ENCODE measurements at regions not wholly inside any gene's neighbourhood (a gene's known extent, or its start where the extent isn't known, plus 50 kb on each side); places are given as distances from the start of the nearest gene placed in this dataset.

DNA sequence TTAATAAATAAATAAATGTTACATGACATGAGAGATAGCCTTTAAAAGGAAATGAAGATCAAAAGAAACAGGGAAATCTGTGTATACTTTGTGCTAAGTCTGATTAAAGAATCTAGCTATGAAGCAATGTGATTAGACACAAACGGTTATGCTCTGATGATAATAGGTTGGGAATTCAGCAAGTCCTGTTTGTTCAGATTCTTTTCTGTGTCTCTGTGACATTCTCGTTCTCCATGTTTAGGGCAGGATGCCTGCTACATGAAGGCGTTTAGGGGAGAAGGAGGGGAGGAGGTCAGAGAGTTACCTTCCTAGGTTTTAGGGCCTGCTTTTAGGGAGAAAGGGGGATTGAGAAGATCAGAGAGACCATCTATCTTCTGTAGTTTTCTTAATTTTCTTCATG lies 555.3 kb downstream of the DNAJB9 start:
- Histone ChIP-seq H3K27ac (no peak overlapping the region), H3K9me3 (no peaks in the 10 kb centered on the region), H3K36me3 (no peaks in the 10 kb centered on the region), H3K27me3 (no peaks in the 10 kb centered on the region), H3K4me1 (no peaks in the 10 kb centered on the region), H3K4me3 (no peak overlapping the region)
- intact Hi-C loops (cut with DNase I): no loop called here
- ATAC-seq: no peak
- WGBS (ENCODE audit: insufficient coverage, low coverage, low lambda C conversion rate, missing lambda C conversion rate): 53% methylated on average over 3 of the region's 3 CpGs
- DNase-seq: no peak
- TF ChIP-seq, protein P1, sequence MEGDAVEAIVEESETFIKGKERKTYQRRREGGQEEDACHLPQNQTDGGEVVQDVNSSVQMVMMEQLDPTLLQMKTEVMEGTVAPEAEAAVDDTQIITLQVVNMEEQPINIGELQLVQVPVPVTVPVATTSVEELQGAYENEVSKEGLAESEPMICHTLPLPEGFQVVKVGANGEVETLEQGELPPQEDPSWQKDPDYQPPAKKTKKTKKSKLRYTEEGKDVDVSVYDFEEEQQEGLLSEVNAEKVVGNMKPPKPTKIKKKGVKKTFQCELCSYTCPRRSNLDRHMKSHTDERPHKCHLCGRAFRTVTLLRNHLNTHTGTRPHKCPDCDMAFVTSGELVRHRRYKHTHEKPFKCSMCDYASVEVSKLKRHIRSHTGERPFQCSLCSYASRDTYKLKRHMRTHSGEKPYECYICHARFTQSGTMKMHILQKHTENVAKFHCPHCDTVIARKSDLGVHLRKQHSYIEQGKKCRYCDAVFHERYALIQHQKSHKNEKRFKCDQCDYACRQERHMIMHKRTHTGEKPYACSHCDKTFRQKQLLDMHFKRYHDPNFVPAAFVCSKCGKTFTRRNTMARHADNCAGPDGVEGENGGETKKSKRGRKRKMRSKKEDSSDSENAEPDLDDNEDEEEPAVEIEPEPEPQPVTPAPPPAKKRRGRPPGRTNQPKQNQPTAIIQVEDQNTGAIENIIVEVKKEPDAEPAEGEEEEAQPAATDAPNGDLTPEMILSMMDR (IDR thresholded peaks at IDR 0.05): no peak
- TF ChIP-seq POLR2A (IDR thresholded peaks at IDR 0.05): no peak

DNA sequence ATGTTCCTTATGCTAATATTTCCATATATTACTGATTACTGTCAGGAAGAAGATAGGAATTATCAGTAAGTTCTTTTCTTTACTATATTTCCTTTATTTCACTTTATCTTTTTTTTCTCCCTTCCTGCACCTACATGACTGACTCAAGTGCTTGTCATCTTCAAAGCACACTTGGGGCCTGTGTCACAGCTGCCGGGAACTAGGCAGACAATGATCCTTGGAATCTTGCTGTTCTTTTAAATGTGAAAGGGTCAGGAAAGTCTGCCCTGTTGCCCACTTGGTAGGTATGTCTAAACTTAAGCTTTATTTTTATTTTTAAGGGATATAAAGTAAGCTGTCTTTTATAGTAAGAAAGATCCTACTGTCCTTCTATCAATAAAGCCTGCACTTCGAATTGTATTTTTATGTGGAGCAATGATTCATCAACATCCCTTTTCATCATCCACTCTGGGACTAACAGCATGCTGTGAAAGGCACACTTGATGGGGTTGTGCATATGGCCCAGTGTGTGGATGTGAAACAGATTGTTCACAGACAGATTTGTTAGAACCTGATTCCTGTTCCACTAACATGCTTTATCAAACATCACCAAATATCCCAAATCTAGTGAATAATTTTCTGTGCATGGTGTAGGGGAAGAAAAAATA lies 556.9 kb downstream of the DNAJB9 start:
- Histone ChIP-seq H3K36me3 (no peaks in the 10 kb centered on the region), H3K27me3 (no peaks in the 10 kb centered on the region), H3K27ac (no peak overlapping the region), H3K9me3 (no peaks in the 10 kb centered on the region), H3K4me3 (no peak overlapping the region), H3K4me1 (no peaks in the 10 kb centered on the region)
- DNase-seq (no peak), ATAC-seq (no peak)
- intact Hi-C loops (cut with DNase I): no loop called here
- TF ChIP-seq, protein P1 (IDR thresholded peaks at IDR 0.05): no peak
- TF ChIP-seq POLR2A (IDR thresholded peaks at IDR 0.05): no peak
- 47% methylated on average over 2 of the region's 2 CpGs for WGBS (ENCODE audit: insufficient coverage, low coverage, low lambda C conversion rate, missing lambda C conversion rate)

DNA sequence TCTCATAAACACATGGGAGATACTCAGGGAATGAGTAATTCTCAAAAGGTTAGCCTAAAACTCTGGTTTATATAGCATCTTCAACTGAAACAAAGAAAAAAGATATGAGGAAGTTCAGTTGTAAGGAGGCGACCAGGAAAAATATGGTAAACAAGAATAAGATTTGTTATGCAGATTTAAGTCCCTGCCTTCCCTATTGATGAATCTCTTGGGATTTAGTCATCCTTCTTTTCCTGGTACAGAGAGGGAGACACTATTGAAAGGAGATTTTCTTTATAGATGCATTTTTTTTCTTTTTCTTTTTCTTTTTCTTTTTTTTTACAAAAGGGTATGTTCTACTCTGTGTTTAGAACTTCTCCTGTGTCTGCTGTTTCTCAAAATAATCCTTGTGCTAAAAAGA lies 557.5 kb downstream of the DNAJB9 start:
- no peaks in the 10 kb centered on the region for H3K9me3 ChIP-seq
- H3K27ac ChIP-seq: no peak overlapping the region
- intact Hi-C loops (cut with DNase I): no loop called here
- 44% methylated on average over 1 of the region's 1 CpG for WGBS (ENCODE audit: insufficient coverage, low coverage, low lambda C conversion rate, missing lambda C conversion rate)
- no peaks in the 10 kb centered on the region for H3K27me3 ChIP-seq
- DNase-seq (no peak), ATAC-seq (no peak)
- H3K4me1 ChIP-seq: no peaks in the 10 kb centered on the region
- no peaks in the 10 kb centered on the region for H3K36me3 ChIP-seq
- TF ChIP-seq, protein P1 (IDR thresholded peaks at IDR 0.05): no peak
- no peak for TF ChIP-seq POLR2A (IDR thresholded peaks at IDR 0.05)
- H3K4me3 ChIP-seq: no peak overlapping the region

DNA sequence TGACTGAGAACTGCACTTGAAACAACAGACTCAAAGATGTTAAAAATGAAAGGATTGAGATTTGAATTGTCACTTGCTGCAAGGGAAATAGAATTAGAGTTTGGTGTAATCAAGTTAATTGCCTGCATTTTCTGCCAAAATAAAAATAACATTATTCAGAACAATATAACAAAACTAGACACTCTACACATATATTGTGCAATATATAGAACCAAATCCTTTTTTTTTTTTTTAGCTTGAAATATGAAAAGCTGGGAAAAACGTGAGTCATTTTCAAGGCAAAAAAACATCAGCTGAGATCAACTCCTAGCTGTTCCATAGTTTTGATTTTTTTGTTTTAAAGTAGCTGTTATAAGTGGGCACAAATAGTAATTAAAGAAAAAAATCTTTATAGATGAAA lies 561.5 kb downstream of the DNAJB9 start:
- no peaks in the 10 kb centered on the region for H3K9me3 ChIP-seq
- intact Hi-C loops (cut with DNase I): no loop called here
- no peak overlapping the region for H3K27ac ChIP-seq
- ATAC-seq: no peak
- no peak overlapping the region for H3K4me3 ChIP-seq
- 17% methylated on average over 1 of the region's 1 CpG for WGBS (ENCODE audit: insufficient coverage, low coverage, low lambda C conversion rate, missing lambda C conversion rate)
- TF ChIP-seq, protein P1 (IDR thresholded peaks at IDR 0.05): no peak
- no peak for TF ChIP-seq POLR2A (IDR thresholded peaks at IDR 0.05)
- no peaks in the 10 kb centered on the region for H3K27me3 ChIP-seq
- H3K36me3 ChIP-seq: no peaks in the 10 kb centered on the region
- no peaks in the 10 kb centered on the region for H3K4me1 ChIP-seq
- no peak for DNase-seq

DNA sequence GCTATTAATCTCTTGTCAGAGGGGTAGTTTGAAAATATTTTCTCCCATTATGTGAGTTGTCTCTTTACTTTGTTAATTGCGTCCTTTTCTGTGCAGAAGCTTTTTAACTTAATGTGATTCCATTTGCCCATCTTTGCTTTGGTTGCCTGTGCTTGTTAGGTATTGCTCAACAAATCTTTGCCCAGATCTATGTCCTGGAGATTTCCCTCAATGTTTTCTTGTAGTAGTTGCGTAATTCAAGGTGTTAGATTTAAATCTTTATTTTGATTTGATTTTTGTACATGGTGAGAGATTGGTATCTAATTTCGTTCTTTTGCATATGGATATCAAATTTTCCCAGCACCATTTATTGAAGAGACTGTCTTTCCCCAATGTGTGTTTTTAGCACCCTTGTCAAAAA lies 567.2 kb downstream of the DNAJB9 start:
- H3K27ac ChIP-seq: no peak overlapping the region
- no peak for ATAC-seq
- no peaks in the 10 kb centered on the region for H3K4me1 ChIP-seq
- TF ChIP-seq, protein P1 (IDR thresholded peaks at IDR 0.05): no peak
- no peak for TF ChIP-seq POLR2A (IDR thresholded peaks at IDR 0.05)
- DNase-seq: no peak
- no peaks in the 10 kb centered on the region for H3K27me3 ChIP-seq
- 62% methylated on average over 3 of the region's 3 CpGs for WGBS (ENCODE audit: insufficient coverage, low coverage, low lambda C conversion rate, missing lambda C conversion rate)
- intact Hi-C loops (cut with DNase I): no loop called here
- no peaks in the 10 kb centered on the region for H3K36me3 ChIP-seq
- no peaks in the 10 kb centered on the region for H3K9me3 ChIP-seq
- H3K4me3 ChIP-seq: no peak overlapping the region

Measured in right lobe of liver (tissue), 6 donors.